ENCODE measurements at regions not wholly inside any gene's neighbourhood (a gene's known extent, or its start where the extent isn't known, plus 50 kb on each side); places are given as distances from the start of the nearest gene placed in this dataset.

GRCh38 chr2:181841079-181841478, 50.5 kb upstream of the ITPRID2 start:
- no peak for DNase-seq

Measured in OCI-M1 (cell line).